Glomerular visceral epithelial cell (primary cell): ENCODE measurements at regions not wholly inside any gene's neighbourhood (a gene's known extent, or its start where the extent isn't known, plus 50 kb on each side); places are given as distances from the start of the nearest gene placed in this dataset.

Source experiments
- DNase-seq: peaks from one replicate; pipeline ENCODE4 v3.0.0-alpha.2; 2016; ENCODE audit errors: extremely low spot score

- no peak for DNase-seq
These were observed 122.1 kb upstream of the TPRG1 start for GRCh38 chr3:189049458-189050236.

- DNase-seq: no peak
These were observed 118.4 kb upstream of the TPRG1 start for GRCh38 chr3:189053322-189053721.

GRCh38 chr3:189056646-189057335 lies 115.0 kb upstream of the TPRG1 start:
- DNase-seq: no peak

GRCh38 chr3:189057369-189057768 lies 114.4 kb upstream of the TPRG1 start:
- DNase-seq: no peak

GRCh38 chr3:189058071-189058470 lies 113.7 kb upstream of the TPRG1 start:
- DNase-seq: no peak

DNA sequence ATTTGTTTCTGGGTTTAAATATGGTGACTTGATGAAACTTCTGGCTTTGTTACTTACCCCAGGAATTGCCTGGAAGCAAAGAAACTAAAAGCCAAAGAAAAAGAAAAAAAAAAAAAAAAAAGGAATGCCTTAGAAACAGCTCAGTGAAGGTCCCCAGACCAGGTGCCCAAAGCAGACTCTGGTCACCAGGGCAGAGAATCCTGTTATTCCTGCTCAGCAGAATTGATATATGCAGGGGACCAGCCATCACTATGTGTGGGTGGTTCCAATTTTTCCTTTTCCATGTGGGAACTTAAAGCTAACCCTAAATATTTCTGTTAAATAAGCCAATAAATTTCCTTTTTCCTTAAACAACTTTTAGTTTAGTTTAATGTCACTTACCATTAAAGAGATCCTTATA lies 100.8 kb upstream of the TPRG1 start:
- no peak for DNase-seq

DNA sequence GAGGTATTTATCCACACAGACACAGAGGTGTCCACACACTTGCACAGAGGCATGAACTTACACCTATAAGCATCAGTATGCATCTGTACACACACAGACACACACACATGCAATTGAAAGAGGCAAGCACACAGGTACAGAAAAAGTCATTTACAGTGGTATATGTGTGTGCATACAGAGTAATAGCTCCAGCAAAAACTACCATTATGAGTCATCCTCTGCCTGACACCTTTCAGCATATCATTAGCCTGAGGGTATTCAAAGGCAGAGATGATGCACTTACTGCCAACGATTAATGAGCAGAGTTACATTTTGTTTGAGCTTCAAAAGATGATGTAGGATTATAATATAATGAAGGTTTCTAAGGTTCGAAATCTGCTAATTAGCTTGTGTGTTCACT lies 100.3 kb upstream of the TPRG1 start:
- DNase-seq: no peak

GRCh38 chr3:189076449-189076848 lies 95.3 kb upstream of the TPRG1 start:
- no peak for DNase-seq

GRCh38 chr3:189080745-189081144 lies 91.0 kb upstream of the TPRG1 start:
- no peak for DNase-seq

DNA sequence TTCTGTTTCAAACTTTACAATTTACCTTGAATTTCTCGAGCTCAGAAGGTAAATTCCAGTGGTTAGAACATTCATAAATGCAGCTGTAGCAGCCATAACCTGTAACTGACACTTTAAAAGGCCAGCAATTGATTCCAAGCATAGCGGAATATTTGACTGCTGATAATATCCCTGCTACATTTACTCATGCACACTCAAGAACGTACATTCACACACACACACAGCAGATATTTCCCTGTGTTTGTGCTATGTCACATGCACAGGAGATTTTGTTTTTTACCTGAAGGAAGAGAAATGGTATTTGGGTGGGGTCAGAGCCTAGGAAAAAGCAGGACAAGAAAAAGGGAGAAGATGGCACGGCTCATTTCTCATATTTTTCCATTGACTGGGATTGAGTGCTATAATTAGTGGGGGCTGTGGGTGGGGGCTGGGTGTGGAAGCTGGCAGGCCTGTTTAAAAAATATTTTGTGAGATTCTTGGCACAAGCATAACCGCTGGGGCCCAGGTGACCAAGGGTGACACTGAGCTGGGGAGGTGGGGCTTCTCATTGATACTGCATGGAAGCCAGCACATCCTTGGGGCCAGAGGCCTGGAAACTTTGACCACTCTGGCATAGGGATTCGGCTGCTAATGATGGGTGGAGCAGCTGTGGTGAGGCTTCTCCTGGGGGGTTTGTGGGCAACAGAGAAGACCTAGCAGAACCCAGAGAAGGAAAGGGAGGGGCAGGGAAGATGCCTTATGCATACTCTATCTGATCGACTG lies 88.9 kb upstream of the TPRG1 start:
- no peak for DNase-seq

DNA sequence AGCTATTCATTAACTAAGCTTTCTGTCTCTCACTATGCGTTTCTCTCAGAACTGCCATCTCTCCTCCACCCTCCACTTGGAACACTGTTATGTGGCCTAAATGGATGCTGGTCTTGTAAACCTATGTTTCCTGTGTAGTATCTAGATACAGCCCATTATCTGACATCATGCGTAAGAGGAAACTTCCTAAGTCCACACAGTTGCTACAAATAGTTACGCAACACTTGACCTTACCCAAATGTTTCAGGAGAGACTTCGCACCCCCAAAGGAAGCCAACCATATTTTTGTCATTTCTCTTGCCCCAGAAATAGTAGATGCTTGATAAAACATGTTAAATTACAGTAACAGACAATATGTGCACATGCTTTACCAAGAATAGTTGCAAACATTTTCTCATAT lies 87.2 kb upstream of the TPRG1 start:
- DNase-seq: no peak

DNA sequence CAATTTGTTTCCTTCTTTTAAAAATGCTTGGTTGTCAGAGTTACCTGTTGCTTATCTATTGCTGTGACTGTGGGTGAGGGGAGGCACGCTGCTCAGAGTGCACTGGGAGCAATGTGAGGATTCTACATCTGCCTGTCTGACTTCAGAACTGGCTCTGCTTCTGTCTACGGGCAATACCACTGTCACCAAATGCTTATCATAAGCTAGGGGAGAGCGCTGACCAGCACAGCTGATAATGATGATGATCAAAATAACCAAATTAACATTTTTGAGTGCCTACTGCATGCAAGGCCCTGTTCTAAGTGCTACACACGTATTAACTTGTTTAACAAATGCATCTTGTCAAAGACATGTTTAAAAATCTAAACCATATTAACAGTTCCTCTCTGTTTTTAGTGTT lies 79.2 kb upstream of the TPRG1 start:
- no peak for DNase-seq

- no peak for DNase-seq
These were observed 77.2 kb upstream of the TPRG1 start for GRCh38 chr3:189094539-189094938.

DNA sequence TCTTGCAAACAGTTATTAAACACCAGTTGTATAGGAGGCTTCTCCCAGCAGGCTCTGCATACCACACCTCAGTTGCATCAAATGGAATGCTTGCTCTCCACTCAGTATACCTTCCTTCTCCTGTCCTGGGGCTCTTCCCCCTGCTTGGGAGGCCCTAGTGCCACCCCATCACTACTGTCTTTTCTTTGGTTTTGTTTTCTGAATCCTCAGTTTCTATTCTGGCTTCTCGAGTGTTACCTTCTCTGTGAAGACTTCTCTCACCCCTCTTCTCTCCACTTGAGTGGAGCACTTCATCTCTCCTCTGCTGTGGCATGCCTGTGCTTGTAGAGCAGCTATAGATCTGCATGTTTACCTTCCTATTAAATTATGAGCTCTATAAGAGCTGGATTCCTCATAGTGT lies 75.7 kb upstream of the TPRG1 start:
- DNase-seq: no peak

DNA sequence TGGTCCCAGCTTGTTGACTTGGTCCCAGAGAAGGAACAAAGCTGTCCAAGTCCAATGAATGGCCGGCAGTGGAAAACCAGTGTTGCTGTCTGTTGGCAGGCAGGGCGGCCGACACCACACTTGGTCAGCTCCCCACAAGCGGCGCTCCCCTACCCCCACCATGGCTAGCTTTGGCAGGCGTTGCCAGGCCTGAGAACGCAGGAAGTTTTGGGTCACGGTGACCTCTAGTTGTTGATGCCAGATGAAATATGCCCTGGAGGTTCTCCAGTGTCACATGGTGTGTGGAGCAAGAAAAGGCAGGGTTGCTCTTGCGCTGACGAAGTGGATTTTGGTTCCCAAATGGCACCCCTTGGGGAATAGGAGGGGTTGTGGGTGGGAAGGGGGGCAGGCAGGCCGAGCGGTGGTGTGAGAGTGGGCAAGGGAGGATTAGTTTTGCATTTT lies 72.7 kb upstream of the TPRG1 start:
- DNase-seq: no peak

DNA sequence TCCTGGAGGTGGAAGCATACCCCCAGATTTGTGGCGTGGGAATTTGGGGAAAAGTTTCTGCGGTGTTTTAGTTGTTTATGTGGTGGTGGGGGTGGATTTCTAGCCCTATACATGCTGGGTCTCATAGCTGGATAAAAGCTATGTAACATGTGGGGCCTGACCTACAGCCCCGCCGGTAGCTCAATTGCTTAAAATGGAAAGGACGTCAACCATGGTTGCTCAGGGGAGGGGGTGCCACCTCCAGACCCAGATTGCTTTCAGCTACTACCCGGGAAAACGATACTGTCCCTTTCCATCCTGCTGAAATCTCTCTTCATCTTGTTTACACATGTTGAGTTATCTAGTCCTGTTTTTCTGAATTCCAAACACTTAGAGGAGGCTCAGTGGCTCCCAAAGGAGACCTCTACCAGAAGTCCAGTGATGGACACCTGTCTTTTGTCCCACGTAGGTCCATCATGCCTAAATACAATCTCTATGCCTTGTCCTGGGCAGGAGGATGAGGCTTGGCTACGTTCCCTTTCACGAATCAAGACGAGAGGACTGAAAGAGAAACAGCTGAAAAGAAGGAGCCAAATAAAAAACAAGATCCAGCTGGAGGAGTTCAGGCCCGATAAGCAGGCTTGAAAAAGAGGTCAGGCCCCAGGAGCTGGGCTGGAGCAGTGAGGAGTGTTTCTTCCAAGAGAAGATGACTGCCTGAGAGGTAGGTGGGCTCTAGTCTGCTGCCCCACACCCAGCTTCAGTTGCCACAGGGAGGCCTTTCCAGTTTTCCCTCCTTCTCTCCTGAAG lies 72.1 kb upstream of the TPRG1 start:
- no peak for DNase-seq

GRCh38 chr3:189100866-189101265 lies 70.9 kb upstream of the TPRG1 start:
- DNase-seq: no peak

DNA sequence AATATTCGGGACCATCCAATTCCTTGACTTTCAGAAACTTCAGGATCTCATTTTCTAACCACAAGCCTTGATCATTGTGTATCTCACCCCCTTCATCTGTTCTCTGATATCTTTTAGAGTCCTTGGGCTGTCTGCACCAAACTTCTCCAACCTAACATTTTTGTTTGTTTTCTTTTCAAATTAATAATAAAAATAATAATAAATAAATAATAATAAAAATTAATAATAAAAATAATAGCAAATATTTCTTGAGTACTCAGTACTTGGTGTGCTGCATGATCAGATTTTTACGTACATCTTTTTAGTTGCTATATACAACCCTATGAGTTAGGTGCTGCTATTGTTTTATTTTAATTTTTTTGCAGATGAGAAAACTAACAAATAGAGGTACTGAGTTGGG lies 70.2 kb upstream of the TPRG1 start:
- DNase-seq: no peak

DNA sequence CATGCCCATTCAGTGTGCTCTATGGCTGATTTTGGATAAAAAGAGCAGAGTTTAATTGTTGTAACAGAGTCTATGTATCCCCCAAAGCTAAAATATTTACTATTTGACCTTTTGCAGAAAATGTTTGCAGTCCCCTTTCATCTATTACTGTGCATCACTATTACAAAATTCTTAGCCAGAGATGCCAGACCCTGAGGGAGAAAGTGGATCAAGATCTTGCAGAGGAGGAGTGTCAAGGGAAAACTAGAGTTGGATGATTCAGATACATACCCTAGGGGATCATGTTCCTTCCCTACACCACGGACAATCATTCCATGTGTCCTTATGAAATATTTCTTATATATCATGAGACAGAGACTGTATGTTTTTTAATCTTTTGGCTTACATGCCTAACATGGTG lies 68.6 kb upstream of the TPRG1 start:
- DNase-seq: no peak

DNA sequence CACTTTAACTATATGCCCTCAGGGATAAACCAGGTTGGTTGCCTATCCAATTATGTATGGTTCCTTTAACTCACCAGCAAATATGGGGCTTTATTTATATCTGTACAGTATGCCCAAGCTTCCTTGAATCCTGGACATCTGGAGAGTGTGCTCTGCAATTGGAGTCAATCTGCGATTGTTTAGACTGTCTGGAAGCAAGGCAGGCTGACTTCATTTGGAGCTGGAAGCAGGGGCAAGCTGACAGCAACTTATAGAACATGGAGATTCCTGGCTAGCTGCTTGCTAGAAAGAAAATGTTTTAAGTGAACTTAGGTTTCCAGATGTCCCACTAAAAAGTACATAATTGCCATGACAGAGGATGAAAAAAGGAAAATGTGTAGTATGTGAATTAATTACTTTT lies 63.7 kb upstream of the TPRG1 start:
- DNase-seq: no peak

- no peak for DNase-seq
These were observed 63.0 kb upstream of the TPRG1 start for GRCh38 chr3:189108735-189109134.

GRCh38 chr3:189109145-189109544 lies 62.6 kb upstream of the TPRG1 start:
- DNase-seq: no peak
